ENCODE measurements at regions not wholly inside any gene's neighbourhood (a gene's known extent, or its start where the extent isn't known, plus 50 kb on each side); places are given as distances from the start of the nearest gene placed in this dataset.

DNA sequence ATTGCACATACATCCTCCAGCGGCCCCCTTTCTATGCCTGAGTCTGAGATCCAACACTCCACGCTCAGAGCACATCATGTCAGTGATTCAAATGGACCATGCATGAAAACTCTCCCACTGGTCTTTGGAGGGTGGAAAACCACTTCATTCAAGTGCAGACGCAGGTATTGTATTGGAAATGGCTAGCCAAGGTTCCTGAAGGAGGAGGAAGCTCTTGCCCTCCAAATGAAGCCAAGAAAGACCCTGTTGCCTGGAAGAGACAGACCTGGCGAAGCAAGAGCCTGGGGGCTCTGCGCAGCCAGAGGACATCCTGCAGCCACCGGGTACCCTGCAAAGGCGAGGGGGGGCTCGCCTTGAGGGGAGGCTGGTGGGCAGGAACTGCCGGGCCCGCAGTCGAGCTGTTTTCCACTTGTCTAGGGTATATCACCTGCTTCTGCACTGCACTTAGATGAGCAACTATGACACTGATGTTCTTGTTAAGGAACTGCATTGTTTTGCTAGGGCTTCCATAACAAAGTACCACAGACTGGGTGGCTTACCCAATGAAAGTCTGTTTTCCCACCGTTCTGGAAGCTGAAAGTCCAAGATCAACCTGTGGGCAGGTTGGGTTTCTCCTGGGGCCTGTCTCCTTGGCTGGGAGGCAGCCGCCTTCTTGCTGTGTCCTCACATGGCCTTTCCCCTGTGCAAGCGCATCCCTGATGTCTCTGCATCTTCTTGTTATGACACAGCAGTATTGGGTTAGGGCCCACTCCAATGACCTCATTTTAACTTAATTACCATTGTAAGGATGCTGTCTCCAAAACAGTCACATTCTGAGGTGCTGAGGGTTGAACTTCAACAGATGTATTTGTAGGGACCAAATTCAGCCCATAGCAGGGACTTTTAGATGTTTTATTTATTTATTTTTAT, 233.4 kb downstream of the ARHGAP12 start:
- H3K36me3 ChIP-seq (ENCODE audit: insufficient read depth, low read length): no peaks in the 10 kb centered on the region
- H3K27me3 ChIP-seq (ENCODE audit: insufficient read depth, low read length): no peaks in the 10 kb centered on the region
- intact Hi-C loops (cut with micrococcal nuclease): no loop called here
- H3K27ac Mint-ChIP-seq: no peak overlapping the region
- H3K9me3 ChIP-seq (ENCODE audit: control insufficient read depth in 1 of 2, low read length in 2 of 2): no peaks in the 10 kb centered on the region
- no peaks in the 10 kb centered on the region for H3K27me3 Mint-ChIP-seq
- no peaks in the 10 kb centered on the region for H3K4me1 Mint-ChIP-seq
- H3K4me1 ChIP-seq (ENCODE audit: insufficient read depth, low read length): no peaks in the 10 kb centered on the region
- H3K36me3 Mint-ChIP-seq: peaks cover 0 to 2% of the 10 kb centered on the region in 2 donors
- ChIA-PET POLR2A (ENCODE audit: partially characterized antibody) (no interaction called here), CTCF (ENCODE audit: partially characterized antibody) (no interaction called here)
- no peak for DNase-seq
- H3K4me3 Mint-ChIP-seq: no peak overlapping the region
- H3K27ac ChIP-seq (ENCODE audit: low read depth, low read length): no peak overlapping the region
- no peak overlapping the region for H3K4me3 ChIP-seq (ENCODE audit: low read length in 2 of 2)
- peaks cover 0 to 1% (median 0%) of the 10 kb centered on the region in 8 donors for H3K9me3 Mint-ChIP-seq

DNA sequence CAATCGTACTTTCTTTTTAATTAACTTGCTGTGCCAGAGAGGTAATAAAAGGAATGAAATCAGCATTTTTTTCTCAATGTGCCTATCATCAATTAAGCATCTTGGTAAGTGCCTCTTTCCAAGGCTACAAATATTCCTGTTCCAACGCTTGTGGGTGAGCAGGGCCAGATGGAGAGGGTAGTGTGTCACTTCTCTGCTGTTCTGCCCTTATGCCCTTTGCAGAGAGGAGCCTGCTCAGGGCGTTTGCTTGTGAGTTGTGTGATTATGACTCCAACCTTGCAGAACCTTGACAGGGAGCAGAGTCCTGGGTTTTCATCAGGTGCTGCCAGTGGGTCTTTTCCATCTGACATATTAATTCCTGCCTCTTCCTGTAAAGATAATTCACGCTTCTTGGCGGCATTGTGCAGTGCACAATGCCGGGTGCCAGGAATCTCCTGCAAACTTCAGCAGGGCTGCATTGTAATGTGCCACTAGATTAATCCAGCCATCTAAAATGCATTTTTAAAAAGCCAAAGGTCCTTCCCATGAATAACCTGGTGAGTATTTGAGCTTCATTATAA, 234.4 kb downstream of the ARHGAP12 start:
- no peaks in the 10 kb centered on the region for H3K36me3 ChIP-seq (ENCODE audit: insufficient read depth, low read length)
- H3K4me3 ChIP-seq (ENCODE audit: low read length in 2 of 2): no peak overlapping the region
- Mint-ChIP-seq H3K9me3 (peaks cover 0 to 6% (median 3%) of the 10 kb centered on the region in 8 donors), H3K4me1 (no peaks in the 10 kb centered on the region), H3K36me3 (peaks cover 0 to 2% of the 10 kb centered on the region in 2 donors), H3K27ac (no peak overlapping the region), H3K4me3 (no peak overlapping the region), H3K27me3 (no peaks in the 10 kb centered on the region)
- H3K27ac ChIP-seq (ENCODE audit: low read depth, low read length): no peak overlapping the region
- CTCF ChIA-PET (ENCODE audit: partially characterized antibody): interaction anchor here (1.3 kb wide), 1 partner anchor 9 kb away, joined by 3 read pairs; no protein-coding TSS in a partner anchor
- no peak for DNase-seq
- POLR2A ChIA-PET (ENCODE audit: partially characterized antibody): no interaction called here
- no peaks in the 10 kb centered on the region for H3K4me1 ChIP-seq (ENCODE audit: insufficient read depth, low read length)
- intact Hi-C loops (cut with micrococcal nuclease): no loop called here
- H3K9me3 ChIP-seq (ENCODE audit: control insufficient read depth in 1 of 2, low read length in 2 of 2): no peaks in the 10 kb centered on the region
- no peaks in the 10 kb centered on the region for H3K27me3 ChIP-seq (ENCODE audit: insufficient read depth, low read length)

DNA sequence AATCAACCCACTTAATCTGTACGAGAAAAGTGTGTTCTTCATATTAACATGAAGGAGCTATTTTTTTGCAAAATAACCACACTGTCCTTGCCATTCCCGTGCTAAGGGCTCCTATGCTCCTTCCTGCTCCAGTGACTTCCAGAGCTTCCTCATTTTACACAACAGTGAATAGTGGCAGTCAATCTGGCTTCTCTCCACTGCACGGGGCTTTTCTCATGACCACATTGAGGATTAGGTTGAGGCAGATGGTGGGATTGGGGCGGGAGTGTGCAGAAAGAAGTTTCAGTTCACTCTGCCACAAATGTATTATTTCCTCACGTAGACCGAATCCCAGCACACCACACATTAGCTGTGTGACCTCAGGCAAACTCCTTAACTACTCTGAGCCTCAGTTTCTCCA, 235.1 kb downstream of the ARHGAP12 start:
- intact Hi-C loops (cut with micrococcal nuclease): no loop called here
- POLR2A ChIA-PET (ENCODE audit: partially characterized antibody): no interaction called here
- H3K36me3 Mint-ChIP-seq: peaks cover 0 to 4% of the 10 kb centered on the region in 2 donors
- Histone ChIP-seq H3K27me3 (ENCODE audit: insufficient read depth, low read length) (no peaks in the 10 kb centered on the region), H3K36me3 (ENCODE audit: insufficient read depth, low read length) (no peaks in the 10 kb centered on the region), H3K9me3 (ENCODE audit: control insufficient read depth in 1 of 2, low read length in 2 of 2) (no peaks in the 10 kb centered on the region), H3K4me1 (ENCODE audit: insufficient read depth, low read length) (no peaks in the 10 kb centered on the region), H3K4me3 (ENCODE audit: low read length in 2 of 2) (no peak overlapping the region), H3K27ac (ENCODE audit: low read depth, low read length) (no peak overlapping the region)
- DNase-seq: no peak
- no peak overlapping the region for H3K27ac Mint-ChIP-seq
- CTCF ChIA-PET (ENCODE audit: partially characterized antibody): interaction anchor here (1.3 kb wide), 1 partner anchor 10 kb away, joined by 3 read pairs; no protein-coding TSS in a partner anchor
- peaks cover 0 to 10% (median 7%) of the 10 kb centered on the region in 8 donors for H3K9me3 Mint-ChIP-seq
- no peaks in the 10 kb centered on the region for H3K4me1 Mint-ChIP-seq
- no peaks in the 10 kb centered on the region for H3K27me3 Mint-ChIP-seq
- no peak overlapping the region for H3K4me3 Mint-ChIP-seq

DNA sequence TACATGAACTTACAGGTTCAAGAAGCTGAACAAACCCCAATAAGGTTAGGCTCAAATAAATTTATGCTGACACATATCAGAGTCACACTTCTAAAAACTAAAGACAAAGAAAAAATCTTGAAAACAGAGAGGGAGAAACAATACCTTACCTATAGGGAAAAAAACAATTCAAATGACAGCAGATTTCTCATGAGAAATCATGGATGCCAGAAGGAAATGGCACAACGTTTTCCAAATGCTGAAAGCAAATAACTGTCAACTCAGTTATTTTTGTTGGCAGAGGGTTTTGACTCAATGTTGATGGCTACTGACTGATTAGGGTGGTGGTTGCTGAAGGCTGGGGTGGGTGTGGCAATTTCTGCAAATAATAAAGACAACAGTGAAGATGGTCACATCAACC, 239.4 kb downstream of the ARHGAP12 start:
- H3K27me3 ChIP-seq (ENCODE audit: insufficient read depth, low read length): no peaks in the 10 kb centered on the region
- H3K9me3 ChIP-seq (ENCODE audit: control insufficient read depth in 1 of 2, low read length in 2 of 2): peaks cover 2 to 9% of the 10 kb centered on the region in 2 donors
- Mint-ChIP-seq H3K27me3 (peaks cover 4% of the 10 kb centered on the region in 2 donors), H3K36me3 (peaks cover 2 to 4% of the 10 kb centered on the region in 2 donors), H3K9me3 (peaks cover 8 to 26% (median 16%) of the 10 kb centered on the region in 8 donors), H3K4me1 (no peaks in the 10 kb centered on the region), H3K27ac (no peak overlapping the region), H3K4me3 (no peak overlapping the region)
- intact Hi-C loops (cut with micrococcal nuclease): no loop called here
- H3K4me3 ChIP-seq (ENCODE audit: low read length in 2 of 2): no peak overlapping the region
- H3K4me1 ChIP-seq (ENCODE audit: insufficient read depth, low read length): no peaks in the 10 kb centered on the region
- ChIA-PET POLR2A (ENCODE audit: partially characterized antibody) (no interaction called here), CTCF (ENCODE audit: partially characterized antibody) (no interaction called here)
- no peak for DNase-seq
- no peaks in the 10 kb centered on the region for H3K36me3 ChIP-seq (ENCODE audit: insufficient read depth, low read length)
- H3K27ac ChIP-seq (ENCODE audit: low read depth, low read length): no peak overlapping the region

DNA sequence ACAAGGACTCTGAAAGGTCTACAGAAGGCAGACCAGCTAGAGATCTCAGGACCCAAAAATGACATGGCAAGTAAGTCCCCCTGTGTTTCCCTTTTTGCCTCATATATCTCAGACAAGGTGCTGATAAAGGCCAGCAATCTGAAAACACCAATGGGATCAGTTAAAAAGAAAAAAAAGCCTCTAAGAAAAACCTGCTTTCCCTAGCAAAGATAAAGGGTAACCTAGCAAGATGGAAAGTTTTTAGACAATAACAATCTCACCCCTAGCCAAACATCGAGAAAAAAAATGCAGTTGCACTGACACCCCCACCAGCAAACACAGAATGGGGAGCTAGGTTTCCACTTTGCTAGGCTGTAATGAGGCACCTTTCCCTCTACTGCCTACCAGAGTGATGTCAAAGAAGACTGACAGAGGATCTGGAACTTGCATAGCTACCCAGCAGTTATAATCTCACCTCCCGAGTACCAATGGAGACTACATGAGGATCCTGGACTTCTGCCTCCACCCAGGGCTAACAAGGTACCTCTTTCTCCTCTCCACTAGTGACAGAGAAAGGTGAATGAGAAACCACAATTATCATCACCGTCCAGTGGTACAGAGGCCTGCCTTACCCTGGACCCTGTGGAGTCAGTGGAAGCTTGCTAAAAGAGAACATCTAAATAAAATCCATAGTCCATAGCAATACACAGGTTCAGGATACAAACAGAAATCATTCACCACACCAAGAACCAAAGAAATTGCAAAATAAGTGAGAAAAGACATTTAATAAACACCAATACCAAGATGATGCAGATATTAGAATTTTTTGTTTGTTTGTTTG, 240.8 kb downstream of the ARHGAP12 start:
- Mint-ChIP-seq H3K27ac (peak overlapping the region in 1 of 7 donors; percentile 25), H3K36me3 (peaks cover 2 to 4% of the 10 kb centered on the region in 2 donors), H3K4me3 (no peak overlapping the region), H3K9me3 (peaks cover 8 to 38% (median 24%) of the 10 kb centered on the region in 8 donors), H3K27me3 (peaks cover 4% of the 10 kb centered on the region in 2 donors), H3K4me1 (no peaks in the 10 kb centered on the region)
- H3K4me3 ChIP-seq (ENCODE audit: low read length in 2 of 2): no peak overlapping the region
- ChIA-PET POLR2A (ENCODE audit: partially characterized antibody) (no interaction called here), CTCF (ENCODE audit: partially characterized antibody) (no interaction called here)
- peak in 4 of 5 donors; percentile 7 to 20 (median 13) for DNase-seq
- intact Hi-C loops (cut with micrococcal nuclease): no loop called here
- H3K36me3 ChIP-seq (ENCODE audit: insufficient read depth, low read length): no peaks in the 10 kb centered on the region
- no peak overlapping the region for H3K27ac ChIP-seq (ENCODE audit: low read depth, low read length)
- no peaks in the 10 kb centered on the region for H3K27me3 ChIP-seq (ENCODE audit: insufficient read depth, low read length)
- peaks cover 4 to 12% of the 10 kb centered on the region in 2 donors for H3K9me3 ChIP-seq (ENCODE audit: control insufficient read depth in 1 of 2, low read length in 2 of 2)
- no peaks in the 10 kb centered on the region for H3K4me1 ChIP-seq (ENCODE audit: insufficient read depth, low read length)

DNA sequence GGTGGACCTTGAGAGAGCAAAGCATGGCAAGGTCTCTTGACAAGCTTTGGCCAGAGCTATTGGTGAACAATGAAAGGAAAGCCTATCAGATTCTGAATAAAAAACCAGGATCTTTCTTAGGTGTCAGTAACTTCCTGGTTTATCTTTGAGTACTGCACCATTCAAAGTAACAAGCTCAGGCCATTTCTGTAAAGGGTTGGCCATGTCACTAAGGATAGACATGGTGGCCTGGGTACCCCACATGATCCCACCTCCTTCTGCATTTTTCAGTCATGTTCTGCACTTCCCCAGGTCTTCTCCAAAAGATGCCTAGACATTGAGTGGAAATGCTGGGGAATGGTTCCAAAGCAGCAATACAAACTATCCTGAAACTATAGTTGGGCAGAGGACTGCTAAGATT, 242.0 kb downstream of the ARHGAP12 start:
- H3K36me3 Mint-ChIP-seq: peaks cover 2 to 7% of the 10 kb centered on the region in 2 donors
- H3K9me3 ChIP-seq (ENCODE audit: control insufficient read depth in 1 of 2, low read length in 2 of 2): peaks cover 4 to 15% of the 10 kb centered on the region in 2 donors
- no peaks in the 10 kb centered on the region for H3K4me1 ChIP-seq (ENCODE audit: insufficient read depth, low read length)
- H3K4me1 Mint-ChIP-seq: no peaks in the 10 kb centered on the region
- H3K27ac Mint-ChIP-seq: no peak overlapping the region
- no peak overlapping the region for H3K27ac ChIP-seq (ENCODE audit: low read depth, low read length)
- ChIA-PET CTCF (ENCODE audit: partially characterized antibody) (no interaction called here), POLR2A (ENCODE audit: partially characterized antibody) (no interaction called here)
- H3K4me3 ChIP-seq (ENCODE audit: low read length in 2 of 2): no peak overlapping the region
- intact Hi-C loops (cut with micrococcal nuclease): no loop called here
- H3K27me3 Mint-ChIP-seq: peaks cover 4% of the 10 kb centered on the region in 2 donors
- peaks cover 13 to 51% (median 36%) of the 10 kb centered on the region in 8 donors for H3K9me3 Mint-ChIP-seq
- H3K4me3 Mint-ChIP-seq: no peak overlapping the region
- H3K36me3 ChIP-seq (ENCODE audit: insufficient read depth, low read length): no peaks in the 10 kb centered on the region
- no peaks in the 10 kb centered on the region for H3K27me3 ChIP-seq (ENCODE audit: insufficient read depth, low read length)
- no peak for DNase-seq

DNA sequence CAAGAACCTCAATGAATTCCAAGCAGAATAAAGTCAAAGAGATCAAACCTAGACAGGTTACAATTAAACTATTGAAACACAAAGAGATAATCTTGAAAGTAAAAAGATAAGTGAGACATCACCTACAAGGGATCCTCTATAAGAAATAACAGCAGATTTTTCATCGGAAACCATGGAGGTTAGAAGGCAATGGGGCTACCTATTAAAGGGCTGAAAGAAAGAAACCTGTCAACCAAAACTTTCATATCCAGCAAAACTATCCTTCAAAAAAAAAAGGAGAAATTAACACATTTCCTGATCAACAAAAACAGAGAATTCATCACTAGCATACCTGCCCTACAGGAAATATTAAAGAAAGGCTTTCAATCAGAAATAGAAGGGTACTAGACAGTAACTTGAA, 244.9 kb downstream of the ARHGAP12 start:
- Mint-ChIP-seq H3K9me3 (peaks cover 5 to 46% (median 35%) of the 10 kb centered on the region in 8 donors), H3K4me1 (no peaks in the 10 kb centered on the region), H3K4me3 (peak overlapping the region in 1 of 8 donors; percentile 53), H3K27ac (no peak overlapping the region), H3K36me3 (peaks cover 2 to 3% of the 10 kb centered on the region in 2 donors), H3K27me3 (peaks cover 4% of the 10 kb centered on the region in 2 donors)
- H3K9me3 ChIP-seq (ENCODE audit: control insufficient read depth in 1 of 2, low read length in 2 of 2): peaks cover 4 to 15% of the 10 kb centered on the region in 2 donors
- intact Hi-C loops (cut with micrococcal nuclease): no loop called here
- no peaks in the 10 kb centered on the region for H3K36me3 ChIP-seq (ENCODE audit: insufficient read depth, low read length)
- no peak overlapping the region for H3K4me3 ChIP-seq (ENCODE audit: low read length in 2 of 2)
- no peak for DNase-seq
- no peaks in the 10 kb centered on the region for H3K27me3 ChIP-seq (ENCODE audit: insufficient read depth, low read length)
- POLR2A ChIA-PET (ENCODE audit: partially characterized antibody): no interaction called here
- no peak overlapping the region for H3K27ac ChIP-seq (ENCODE audit: low read depth, low read length)
- H3K4me1 ChIP-seq (ENCODE audit: insufficient read depth, low read length): no peaks in the 10 kb centered on the region
- CTCF ChIA-PET (ENCODE audit: partially characterized antibody): no interaction called here
